Endodermal cell (in vitro differentiated cells): ENCODE measurements at regions not wholly inside any gene's neighbourhood (a gene's known extent, or its start where the extent isn't known, plus 50 kb on each side); places are given as distances from the start of the nearest gene placed in this dataset.

Source experiments
- DNase-seq: peaks from one replicate; pipeline ENCODE4 v3.0.0-alpha.2; 2017
- H3K27ac ChIP-seq: 2 replicates; pipeline ENCODE4 v1.5.1; 2013; ENCODE audit warnings: mild to moderate bottlenecking, low read depth, low read length, moderate library complexity
- H3K27me3 ChIP-seq: 2 replicates; pipeline ENCODE4 v1.6.1; 2013; ENCODE audit warnings: mild to moderate bottlenecking, low read length, moderate library complexity; ENCODE audit not compliant: insufficient read depth, control insufficient read depth, poor library complexity, severe bottlenecking
- H3K36me3 ChIP-seq: 2 replicates; pipeline ENCODE4 v1.7.0; 2013; ENCODE audit warnings: mild to moderate bottlenecking, low read length, moderate library complexity; ENCODE audit not compliant: control insufficient read depth, insufficient read depth
- H3K4me1 ChIP-seq: one replicate; pipeline ENCODE4 v1.7.0; 2013; ENCODE audit warnings: low read length; ENCODE audit not compliant: control insufficient read depth, insufficient read depth
- H3K4me3 ChIP-seq: 2 replicates; pipeline ENCODE4 v1.5.1; 2013; ENCODE audit warnings: mild to moderate bottlenecking, low read length, moderate library complexity
- H3K9ac ChIP-seq: 2 replicates; pipeline ENCODE4 v1.6.1; 2013; ENCODE audit warnings: mild to moderate bottlenecking, low read length, moderate library complexity; ENCODE audit not compliant: poor library complexity, severe bottlenecking; ENCODE audit errors: extremely low read depth
- H3K9me3 ChIP-seq: 2 replicates; pipeline ENCODE4 v1.6.1; 2013; ENCODE audit warnings: mild to moderate bottlenecking, low read length, moderate library complexity; ENCODE audit not compliant: control insufficient read depth
- H3K27ac Mint-ChIP-seq: 2 replicates; pipeline ENCODE4 v1.8.0; 2020; ENCODE audit warnings: mixed read lengths
- H3K27me3 Mint-ChIP-seq: 2 replicates; pipeline ENCODE4 v1.8.0; 2021; ENCODE audit warnings: mild to moderate bottlenecking, mixed read lengths; ENCODE audit not compliant: insufficient read depth
- H3K36me3 Mint-ChIP-seq: 2 replicates; pipeline ENCODE4 v1.8.0; 2020; ENCODE audit warnings: low read depth, mixed read lengths
- H3K4me1 Mint-ChIP-seq: 2 replicates; pipeline ENCODE4 v1.8.0; 2020; ENCODE audit warnings: mixed read lengths
- H3K4me3 Mint-ChIP-seq: 2 replicates; pipeline ENCODE4 v1.8.0; 2020; ENCODE audit warnings: mild to moderate bottlenecking, moderate library complexity, mixed read lengths
- H3K9me3 Mint-ChIP-seq: 2 replicates; pipeline ENCODE4 v1.8.0; 2020; ENCODE audit warnings: mild to moderate bottlenecking, mixed read lengths
- CTCF ChIP-seq: fragments of 200-600 bp; sonication (generic); conservative IDR thresholded peaks from 2 replicates; pipeline ENCODE4 v1.5.0; 2021; ENCODE audit warnings: antibody characterized with exemption, mild to moderate bottlenecking
- WGBS, 2 experiments: methylation state at CpG; one replicate each; pipeline versions ENCODE4 v1.1.5 to v1.1.7; 2013; ENCODE audit warnings: missing lambda C conversion rate in 2 of 2, mixed read lengths in 1 of 2; ENCODE audit not compliant: insufficient coverage in 1 of 2, insufficient read length in 1 of 2; 5-methylcytosine and 5-hydroxymethylcytosine counted together

GRCh38 chr1:67951014-67951413 lies 99.4 kb downstream of the DIRAS3 start:
- no peak overlapping the region for H3K9ac ChIP-seq
- Mint-ChIP-seq H3K4me1 (no peaks in the 10 kb centered on the region), H3K27ac (no peak overlapping the region), H3K36me3 (no peaks in the 10 kb centered on the region), H3K4me3 (no peak overlapping the region), H3K27me3 (no peaks in the 10 kb centered on the region), H3K9me3 (no peaks in the 10 kb centered on the region)
- peaks cover 9% of the 10 kb centered on the region for H3K4me1 ChIP-seq
- H3K4me3 ChIP-seq: no peak overlapping the region
- no peaks in the 10 kb centered on the region for H3K36me3 ChIP-seq
- DNase-seq: no peak
- WGBS, 2 experiments: 92 to 93% methylated on average over 1 of the region's 1 CpG
- no peaks in the 10 kb centered on the region for H3K9me3 ChIP-seq
- no peak for TF ChIP-seq CTCF
- no peaks in the 10 kb centered on the region for H3K27me3 ChIP-seq
- no peak overlapping the region for H3K27ac ChIP-seq

GRCh38 chr1:67948151-67949080 lies 102.0 kb downstream of the DIRAS3 start:
- Histone ChIP-seq H3K27me3 (no peaks in the 10 kb centered on the region), H3K4me3 (no peak overlapping the region), H3K9ac (no peak overlapping the region), H3K4me1 (peaks cover 9% of the 10 kb centered on the region), H3K27ac (no peak overlapping the region), H3K9me3 (no peaks in the 10 kb centered on the region), H3K36me3 (no peaks in the 10 kb centered on the region)
- no peak for TF ChIP-seq CTCF
- no peak overlapping the region for H3K4me3 Mint-ChIP-seq
- no peaks in the 10 kb centered on the region for H3K4me1 Mint-ChIP-seq
- no peak overlapping the region for H3K27ac Mint-ChIP-seq
- H3K27me3 Mint-ChIP-seq: peaks cover 2% of the 10 kb centered on the region
- DNase-seq: no peak
- 83 to 85% methylated on average over 1 to 4 of the region's 4 CpGs for WGBS, 2 experiments
- no peaks in the 10 kb centered on the region for H3K9me3 Mint-ChIP-seq
- no peaks in the 10 kb centered on the region for H3K36me3 Mint-ChIP-seq

- Mint-ChIP-seq H3K27ac (no peak overlapping the region), H3K4me1 (no peaks in the 10 kb centered on the region), H3K9me3 (no peaks in the 10 kb centered on the region), H3K36me3 (no peaks in the 10 kb centered on the region), H3K4me3 (no peak overlapping the region), H3K27me3 (peaks cover 2% of the 10 kb centered on the region)
- DNase-seq: no peak
- no peak overlapping the region for H3K9ac ChIP-seq
- no peak overlapping the region for H3K4me3 ChIP-seq
- H3K9me3 ChIP-seq: no peaks in the 10 kb centered on the region
- no peaks in the 10 kb centered on the region for H3K36me3 ChIP-seq
- no peaks in the 10 kb centered on the region for H3K27me3 ChIP-seq
- no peak overlapping the region for H3K27ac ChIP-seq
- TF ChIP-seq CTCF: no peak
- peaks cover 9% of the 10 kb centered on the region for H3K4me1 ChIP-seq
- 75 to 93% methylated on average over 4 to 7 of the region's 7 CpGs for WGBS, 2 experiments
Observed at GRCh38 chr1:67947114-67947513, 103.3 kb downstream of the DIRAS3 start.
